GM18861 (cell line): ENCODE measurements at regions not wholly inside any gene's neighbourhood (a gene's known extent, or its start where the extent isn't known, plus 50 kb on each side); places are given as distances from the start of the nearest gene placed in this dataset.

Experiments used
- ATAC-seq: cut with Tn5 transposase; IDR thresholded peaks from one replicate; pipeline ENCODE4 v1.9.1; 2021; ENCODE audit not compliant: unreplicated experiment

DNA sequence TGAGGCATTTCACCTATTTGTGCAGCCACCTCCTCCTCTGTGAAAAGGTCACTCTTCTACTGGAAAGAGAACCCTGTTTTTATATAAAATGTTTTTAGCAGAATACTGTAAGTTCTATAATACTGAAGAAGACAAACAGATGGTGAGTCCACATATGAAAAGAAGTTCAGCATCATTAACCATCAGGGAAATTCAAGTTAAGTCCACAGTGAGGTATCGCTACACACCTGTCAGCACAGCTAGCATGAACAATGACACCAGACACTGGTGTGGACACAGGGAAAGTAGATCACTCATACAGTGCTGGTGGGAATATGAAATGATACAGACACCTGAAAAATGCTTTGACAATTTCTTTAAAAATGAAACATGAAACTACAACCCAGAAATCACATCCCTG, 133.0 kb downstream of the MAD2L1 start:
- ATAC-seq: no peak

- no peak for ATAC-seq
Observed at GRCh38 chr4:119932277-119932676, 134.4 kb downstream of the MAD2L1 start.

- ATAC-seq: no peak
Observed at GRCh38 chr4:119930546-119930945, 136.1 kb downstream of the MAD2L1 start.

DNA sequence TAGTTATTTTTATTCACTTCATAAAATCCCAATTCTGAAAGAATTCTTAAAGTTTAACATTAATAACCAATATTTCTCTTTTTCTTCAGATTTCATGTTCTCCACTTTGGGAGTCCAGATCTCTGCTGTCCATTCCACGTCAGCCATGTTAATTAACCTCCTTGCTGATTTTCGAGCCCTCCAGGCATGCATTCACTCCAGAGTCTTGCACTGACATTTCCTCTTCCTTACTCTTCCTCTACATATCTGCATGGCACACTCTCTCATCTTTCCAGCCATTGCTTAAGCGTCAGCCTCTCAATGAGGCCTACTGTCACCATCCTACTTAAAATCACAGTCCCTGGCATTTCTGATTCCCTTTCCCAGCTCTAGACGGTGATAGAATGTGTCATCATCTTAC, 144.8 kb downstream of the MAD2L1 start:
- ATAC-seq: no peak

DNA sequence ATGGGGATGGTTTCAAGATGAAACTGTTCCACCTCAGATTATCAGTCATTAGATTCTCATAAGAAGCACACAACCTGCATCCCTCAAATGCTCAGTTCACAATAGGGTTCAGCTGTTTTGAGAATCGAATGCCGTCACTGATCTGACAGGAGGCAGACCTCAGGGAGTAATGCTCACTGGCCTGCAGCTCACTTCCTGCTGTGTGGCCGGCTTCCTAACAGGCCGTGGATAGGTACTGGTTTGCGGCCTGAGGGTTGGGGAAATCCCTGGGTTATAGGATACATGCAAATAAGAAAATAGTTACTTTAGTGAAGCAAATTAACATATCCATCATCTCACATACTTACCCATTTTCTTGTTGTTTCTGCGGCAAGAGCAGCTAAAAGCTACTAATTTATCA, 160.4 kb downstream of the MAD2L1 start:
- no peak for ATAC-seq

GRCh38 chr4:119898211-119898610, 168.4 kb downstream of the MAD2L1 start:
- no peak for ATAC-seq

GRCh38 chr4:119897260-119897659, 169.4 kb downstream of the MAD2L1 start:
- ATAC-seq: no peak

DNA sequence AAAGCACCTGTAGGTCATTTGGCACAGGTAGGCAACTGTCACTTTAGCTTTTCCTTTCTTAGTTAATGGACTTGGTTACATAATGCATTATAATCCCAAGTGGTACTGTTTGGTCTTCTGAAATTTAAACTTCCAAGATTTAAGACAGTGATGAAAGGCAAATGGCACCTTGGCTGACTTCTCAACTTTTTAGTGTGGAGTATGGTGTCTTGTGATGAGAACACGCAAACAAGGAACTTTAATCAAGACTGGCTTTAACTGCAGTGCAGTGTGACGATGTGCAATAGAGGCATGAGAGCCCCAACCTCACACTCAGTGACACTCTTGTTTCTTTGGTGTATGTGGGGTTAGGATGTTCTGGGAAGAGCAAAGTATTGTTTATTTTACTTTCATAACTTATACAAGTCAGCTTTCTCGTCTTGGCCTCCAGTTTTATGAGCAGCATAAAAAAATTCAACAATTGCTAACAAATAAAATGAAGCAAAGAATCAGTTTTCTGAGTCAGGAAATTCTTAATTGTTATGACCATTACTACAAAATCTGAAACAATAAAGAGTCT, 171.9 kb downstream of the MAD2L1 start:
- no peak for ATAC-seq

GRCh38 chr4:119873794-119874325, 192.8 kb downstream of the MAD2L1 start:
- no peak for ATAC-seq

DNA sequence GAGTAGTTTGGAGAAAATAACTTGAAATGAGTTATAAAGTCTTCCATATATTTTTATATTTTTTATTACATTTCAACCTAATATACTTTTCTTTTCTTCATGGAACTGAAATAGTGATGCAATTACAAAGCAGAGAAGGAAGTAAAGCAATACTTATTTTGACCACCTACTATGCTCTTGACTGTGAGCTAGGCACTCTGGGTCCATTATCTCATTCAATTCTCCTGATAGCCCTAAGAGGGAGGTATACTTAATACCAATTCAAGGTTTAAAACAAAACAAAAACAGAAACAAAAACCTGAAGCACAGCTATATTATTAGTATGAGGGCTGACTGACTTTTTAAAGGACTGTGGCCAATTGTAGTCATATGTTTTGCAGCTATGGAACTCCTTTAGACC, 193.5 kb downstream of the MAD2L1 start:
- no peak for ATAC-seq

- no peak for ATAC-seq
Observed at GRCh38 chr4:119872371-119873016, 194.2 kb downstream of the MAD2L1 start.

DNA sequence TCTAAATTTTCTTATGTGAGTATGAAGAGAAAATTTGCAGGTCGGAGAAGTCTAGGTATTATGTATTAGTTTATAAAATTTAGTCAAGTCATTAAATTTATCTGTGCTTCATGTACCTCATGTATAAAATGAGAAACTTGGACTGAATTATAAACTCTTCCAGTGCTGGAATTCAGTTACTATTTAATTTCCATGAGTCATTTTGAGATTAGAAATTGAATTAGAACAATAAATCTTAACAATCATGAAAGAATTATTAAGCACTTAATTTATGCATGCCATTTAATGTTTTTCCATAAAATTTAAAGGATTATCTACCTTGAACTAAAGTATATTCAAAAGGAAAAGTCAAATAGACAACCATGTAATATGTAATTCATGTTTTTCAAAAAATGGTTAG, 195.8 kb downstream of the MAD2L1 start:
- ATAC-seq: no peak

DNA sequence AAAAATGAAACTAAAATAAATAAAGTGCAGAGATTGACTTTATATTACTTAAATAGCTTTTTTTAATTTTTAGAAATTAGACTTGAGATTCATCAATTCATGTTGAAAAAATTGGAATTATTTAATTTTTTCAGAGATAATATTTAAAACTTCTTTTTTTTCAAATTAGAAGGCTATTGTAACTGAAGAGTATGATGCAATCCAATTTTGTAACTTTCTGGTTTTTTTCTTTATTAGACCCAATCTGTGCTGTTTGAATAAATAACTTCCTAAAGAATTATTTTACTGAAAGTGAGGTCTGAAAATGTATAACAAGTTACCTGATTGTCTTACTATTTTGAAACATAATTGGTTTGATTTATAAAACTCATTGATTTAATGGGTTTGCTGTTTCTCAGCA, 200.9 kb downstream of the MAD2L1 start:
- no peak for ATAC-seq

GRCh38 chr4:119865389-119865788, 201.3 kb downstream of the MAD2L1 start:
- ATAC-seq: no peak

- ATAC-seq: no peak
Observed at GRCh38 chr4:119861731-119862130, 204.9 kb downstream of the MAD2L1 start.

DNA sequence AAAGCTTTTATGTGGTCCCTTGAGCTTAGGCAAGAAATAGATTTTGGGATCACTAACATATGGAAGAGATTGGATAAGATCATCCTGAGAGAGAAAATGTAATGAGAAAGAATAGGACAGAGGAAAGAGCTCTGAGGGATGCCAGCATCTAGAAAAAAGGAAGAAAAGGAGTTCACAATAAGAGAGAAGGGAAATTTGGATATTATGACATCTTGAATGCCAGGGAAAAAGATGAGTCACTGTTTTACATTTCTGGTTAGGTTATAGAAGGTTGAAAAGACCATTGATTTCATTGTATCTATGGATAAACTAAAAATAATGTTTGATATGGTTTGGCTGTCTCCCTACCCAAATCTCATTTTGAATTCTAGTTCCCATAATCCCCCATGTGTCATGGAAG, 208.5 kb downstream of the MAD2L1 start:
- no peak for ATAC-seq

- ATAC-seq: no peak
Observed at GRCh38 chr4:119854364-119854763, 212.3 kb downstream of the MAD2L1 start.

GRCh38 chr4:119851649-119852048, 215.0 kb downstream of the MAD2L1 start:
- ATAC-seq: no peak

GRCh38 chr4:119841361-119841760, 212.8 kb upstream of the PDE5A start:
- no peak for ATAC-seq

DNA sequence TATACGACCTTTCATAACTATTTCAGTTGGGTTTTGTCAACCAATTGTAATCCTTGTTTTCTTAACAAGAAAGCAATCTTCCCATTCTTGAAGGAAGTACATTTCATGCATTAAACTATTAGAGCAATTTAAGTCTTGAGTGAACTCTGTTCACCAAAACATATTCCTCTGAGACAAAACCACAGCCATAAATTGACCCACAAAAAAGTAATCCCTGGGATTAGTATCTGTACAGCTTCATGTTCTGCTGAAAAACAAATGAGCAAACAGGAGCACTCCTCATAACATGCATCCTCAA, 207.0 kb upstream of the PDE5A start:
- no peak for ATAC-seq

DNA sequence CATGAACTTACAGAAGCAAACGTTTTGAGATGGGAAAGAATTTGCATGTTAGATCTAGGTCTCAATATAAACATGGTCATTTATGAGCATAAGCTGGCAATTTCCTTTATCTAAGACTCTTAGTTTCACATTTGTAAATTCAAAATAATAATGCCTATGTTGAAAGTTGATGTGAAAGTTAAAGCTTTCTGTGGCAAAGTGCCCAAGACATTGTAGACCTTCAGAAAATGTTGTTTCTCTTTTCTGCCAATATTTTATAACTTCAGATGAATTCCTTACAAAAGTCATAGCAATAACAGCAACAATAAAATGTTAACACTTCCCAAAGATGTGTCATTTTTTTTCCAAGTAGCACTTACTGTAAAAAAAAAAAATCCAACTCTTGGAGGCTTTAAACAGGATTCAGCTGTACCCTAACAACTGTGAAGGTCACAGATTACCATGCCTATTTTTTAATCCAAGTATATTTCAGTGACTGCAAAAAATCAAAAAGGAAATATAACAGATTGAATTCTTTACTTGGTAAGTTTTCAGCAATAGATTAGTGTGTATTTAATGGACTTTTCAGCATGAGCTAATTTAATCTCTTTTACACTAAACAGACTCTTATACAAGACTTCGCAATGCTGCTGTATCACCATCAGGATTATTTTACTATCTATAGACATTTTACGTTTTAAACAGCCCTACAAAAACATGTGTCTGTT, 206.5 kb upstream of the PDE5A start:
- ATAC-seq: no peak

- ATAC-seq: no peak
Observed at GRCh38 chr4:119833611-119834010, 205.0 kb upstream of the PDE5A start.

- no peak for ATAC-seq
Observed at GRCh38 chr4:119832776-119833175, 204.2 kb upstream of the PDE5A start.
